ENCODE measurements at regions not wholly inside any gene's neighbourhood (a gene's known extent, or its start where the extent isn't known, plus 50 kb on each side); places are given as distances from the start of the nearest gene placed in this dataset.
"Not testable (repeated sequence)": the region's sequence is repeated elsewhere in the genome, so short reads cannot be mapped to it uniquely, and the experiment has no call there.

GRCh38 chr5:13179407-13180087 lies 764.9 kb downstream of the DNAH5 start:
- Histone ChIP-seq H3K27ac (no peak overlapping the region), H3K4me3 (no peak overlapping the region)

DNA sequence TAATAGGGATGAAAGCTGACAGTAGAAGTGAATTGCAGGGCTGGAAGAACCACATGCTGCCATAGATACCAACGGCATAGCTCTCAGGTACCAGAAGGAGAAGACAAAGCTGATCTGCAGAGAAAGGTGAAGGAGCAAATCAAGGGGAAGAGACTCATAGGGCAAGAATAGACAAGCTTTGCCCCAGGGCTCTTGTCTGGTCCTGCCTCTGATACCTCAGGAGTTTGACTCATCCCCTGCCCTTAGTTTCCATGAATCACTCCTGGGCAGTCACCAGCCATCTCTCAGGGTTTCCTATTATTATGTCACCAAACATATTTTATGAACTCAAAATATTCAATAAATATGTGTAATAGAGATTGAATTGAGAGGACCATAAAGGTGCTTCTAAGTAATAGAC lies 800.9 kb downstream of the DNAH5 start:
- H3K27ac ChIP-seq = no peak overlapping the region

DNA sequence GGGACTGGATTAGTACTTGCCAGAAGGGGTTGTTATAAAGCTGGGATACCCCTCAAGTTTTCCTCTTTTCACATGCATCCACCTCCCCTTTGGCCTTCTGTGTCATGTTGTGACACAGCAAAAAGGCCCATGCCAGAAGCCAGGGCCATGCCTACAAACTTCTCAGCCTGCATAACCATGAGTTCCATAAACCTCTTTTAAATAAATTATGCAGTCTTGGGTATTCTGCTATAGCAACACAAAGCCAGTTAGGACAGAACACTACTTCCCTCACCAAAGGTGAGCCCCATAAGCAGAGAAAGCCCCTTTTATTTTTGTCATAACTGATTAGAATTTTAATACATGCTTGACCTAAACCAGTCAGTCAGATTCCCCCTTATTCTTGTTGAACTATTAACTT lies 801.3 kb downstream of the DNAH5 start:
- Histone ChIP-seq H3K27ac (no peak overlapping the region), H3K4me3 (no peak overlapping the region)

More for the DNA sequence above, 800.9 kb downstream of the DNAH5 start:
- H3K4me3 ChIP-seq = no peak overlapping the region

- H3K27ac ChIP-seq = no peak overlapping the region
- H3K4me3 ChIP-seq = no peak overlapping the region
These were observed 810.5 kb downstream of the DNAH5 start for GRCh38 chr5:13133951-13134350.

GRCh38 chr5:13115476-13115875 lies 829.0 kb downstream of the DNAH5 start:
- no peak overlapping the region for H3K4me3 ChIP-seq
- H3K27ac ChIP-seq = no peak overlapping the region

GRCh38 chr5:13108265-13108664 lies 836.2 kb downstream of the DNAH5 start:
- no peak overlapping the region for H3K4me3 ChIP-seq
- H3K27ac ChIP-seq = no peak overlapping the region

GRCh38 chr5:13107537-13107936 lies 837.0 kb downstream of the DNAH5 start:
- Histone ChIP-seq H3K27ac (no peak overlapping the region), H3K4me3 (no peak overlapping the region)

DNA sequence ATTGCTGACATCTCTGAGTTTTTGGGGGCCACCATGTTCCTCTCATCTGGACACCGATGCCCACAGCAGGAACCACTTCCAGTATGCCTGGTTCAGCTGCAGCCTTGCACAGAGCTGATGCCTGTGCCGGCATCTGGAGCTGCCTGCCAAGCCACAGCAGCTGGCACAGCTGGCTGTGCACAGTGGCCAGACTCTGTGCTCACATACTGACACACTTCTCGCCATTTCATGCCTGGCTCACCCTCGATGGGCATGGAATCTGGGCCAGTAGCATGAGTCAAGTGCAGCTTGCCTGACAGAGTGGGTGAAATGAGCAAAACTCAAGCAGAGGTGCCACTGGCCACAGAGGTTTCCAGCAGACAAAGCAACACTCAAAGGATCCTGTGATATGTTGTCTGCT lies 863.4 kb downstream of the DNAH5 start:
- no peak overlapping the region for H3K27ac ChIP-seq
- H3K4me3 ChIP-seq = no peak overlapping the region

DNA sequence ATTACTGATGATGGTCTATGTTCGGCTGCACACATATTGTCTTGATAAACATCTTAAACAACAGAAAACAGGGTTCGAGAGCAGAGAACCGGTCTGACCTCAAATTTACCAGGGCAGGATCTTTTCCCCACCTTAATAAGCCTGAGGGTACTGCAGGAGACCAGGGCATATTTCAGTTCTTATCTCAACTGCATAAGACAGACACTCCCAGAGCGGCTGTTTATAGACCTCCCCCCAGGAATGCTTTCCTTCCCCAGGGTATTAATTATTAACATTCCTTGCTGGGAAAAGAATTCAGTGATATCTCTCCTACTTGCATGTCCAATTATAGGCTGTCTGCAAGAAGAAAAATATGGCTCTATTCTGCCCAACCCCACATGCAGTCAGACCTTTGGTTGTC lies 871.6 kb downstream of the DNAH5 start:
- not testable (repeated sequence) for H3K4me3 ChIP-seq, H3K27ac ChIP-seq

DNA sequence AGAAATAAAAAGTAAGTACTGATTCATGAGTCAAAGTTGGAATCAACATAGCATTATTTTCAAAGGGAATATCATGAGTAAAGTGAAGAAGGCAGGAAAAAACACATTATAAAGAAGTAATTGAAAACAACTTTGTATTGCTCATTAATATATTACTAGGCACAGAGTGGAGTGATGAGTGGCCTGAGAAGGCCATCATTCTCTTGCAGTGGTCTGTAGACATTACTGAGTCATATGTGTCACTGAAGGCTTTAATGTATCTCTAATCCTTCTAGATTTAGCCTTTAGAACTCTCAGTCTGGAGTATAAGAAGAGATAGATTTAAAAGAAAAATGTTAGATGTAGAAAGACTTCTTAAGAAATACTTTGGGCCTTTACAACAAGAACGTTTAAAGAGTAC lies 881.4 kb downstream of the DNAH5 start:
- no peak overlapping the region for H3K27ac ChIP-seq

GRCh38 chr5:13045897-13046551 lies 898.5 kb downstream of the DNAH5 start:
- Histone ChIP-seq H3K27ac (no peak overlapping the region), H3K4me3 (no peak overlapping the region)

More for the DNA sequence above, 881.4 kb downstream of the DNAH5 start:
- no peak overlapping the region for H3K4me3 ChIP-seq

GRCh38 chr5:13034061-13034460 lies 910.4 kb downstream of the DNAH5 start:
- no peak overlapping the region for H3K27ac ChIP-seq
- no peak overlapping the region for H3K4me3 ChIP-seq

DNA sequence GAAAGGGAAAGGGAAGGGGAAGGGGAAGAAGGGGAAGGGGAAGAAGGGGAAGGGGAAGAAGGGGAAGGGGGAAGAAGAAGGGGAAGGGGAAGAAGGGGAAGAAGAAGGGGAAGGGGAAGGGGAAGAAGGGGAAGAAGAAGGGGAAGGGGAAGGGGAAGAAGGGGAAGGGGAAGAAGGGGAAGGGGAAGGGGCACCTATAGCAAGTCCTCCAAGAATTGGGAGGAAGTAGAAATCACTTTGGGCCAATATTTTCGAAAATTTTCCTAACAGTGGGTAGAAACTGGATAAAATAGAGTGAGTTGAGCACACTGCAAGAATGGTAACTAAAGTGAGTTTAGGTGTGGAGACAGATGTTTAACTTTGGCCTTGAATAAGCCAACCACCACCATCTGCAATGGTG lies 915.3 kb downstream of the DNAH5 start:
- Histone ChIP-seq H3K4me3 (no peak overlapping the region), H3K27ac (no peak overlapping the region)

DNA sequence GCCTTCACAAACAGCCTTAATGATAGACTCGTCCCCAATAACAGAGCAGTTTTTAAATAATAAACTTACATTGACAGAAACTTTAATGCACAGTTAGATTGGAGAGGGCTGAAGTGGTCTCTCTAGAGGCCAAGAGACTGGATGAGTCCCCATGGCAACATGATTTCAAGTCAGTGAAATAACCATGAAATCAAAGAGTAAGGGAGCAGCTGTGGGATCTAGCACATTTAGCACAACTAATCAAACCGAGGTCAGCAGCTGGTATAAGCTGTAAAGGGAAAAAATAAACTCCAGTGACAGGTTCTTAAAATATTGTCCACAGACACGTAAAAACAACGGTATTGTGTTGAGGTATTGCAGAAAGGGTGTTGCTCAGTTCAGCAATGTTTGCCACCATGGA lies 916.6 kb downstream of the DNAH5 start:
- no peak overlapping the region for H3K4me3 ChIP-seq

GRCh38 chr5:13019729-13020128 lies 924.8 kb downstream of the DNAH5 start:
- H3K4me3 ChIP-seq = no peak overlapping the region
- no peak overlapping the region for H3K27ac ChIP-seq

More for the DNA sequence above, 916.6 kb downstream of the DNAH5 start:
- no peak overlapping the region for H3K27ac ChIP-seq

GRCh38 chr5:13003457-13003856 lies 941.0 kb downstream of the DNAH5 start:
- H3K4me3 ChIP-seq = no peak overlapping the region
- no peak overlapping the region for H3K27ac ChIP-seq

GRCh38 chr5:12999667-13000066 lies 944.8 kb downstream of the DNAH5 start:
- H3K27ac ChIP-seq = no peak overlapping the region

GRCh38 chr5:12985142-12985541 lies 959.3 kb downstream of the DNAH5 start:
- Histone ChIP-seq H3K27ac (no peak overlapping the region), H3K4me3 (no peak overlapping the region)

More at GRCh38 chr5:12999667-13000066, 944.8 kb downstream of the DNAH5 start:
- H3K4me3 ChIP-seq = no peak overlapping the region

DNA sequence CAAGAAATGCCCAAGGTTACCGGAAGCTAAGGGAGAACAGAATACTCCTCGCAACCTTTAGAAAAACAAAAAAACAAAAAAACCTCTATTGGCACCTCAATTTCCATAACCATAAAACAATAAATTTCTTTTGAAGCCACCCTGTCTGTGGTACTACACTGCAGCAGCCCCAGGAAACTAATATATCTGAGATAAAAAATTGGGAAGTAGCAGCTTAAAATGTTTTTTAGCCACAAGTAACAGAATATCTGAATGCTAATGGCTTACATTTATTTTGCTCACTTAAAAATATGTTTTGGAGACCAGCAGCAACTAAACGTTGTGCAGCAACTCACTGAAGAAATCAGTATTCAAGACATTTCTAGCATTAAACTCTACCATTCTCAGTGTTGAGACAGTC lies 969.6 kb downstream of the DNAH5 start:
- Histone ChIP-seq H3K27ac (no peak overlapping the region), H3K4me3 (no peak overlapping the region)

GRCh38 chr5:12965804-12966203 lies 978.7 kb downstream of the DNAH5 start:
- no peak overlapping the region for H3K27ac ChIP-seq

GRCh38 chr5:12959713-12960112 lies 984.8 kb downstream of the DNAH5 start:
- Histone ChIP-seq H3K4me3 (no peak overlapping the region), H3K27ac (no peak overlapping the region)

More at GRCh38 chr5:12965804-12966203, 978.7 kb downstream of the DNAH5 start:
- H3K4me3 ChIP-seq = no peak overlapping the region

DNA sequence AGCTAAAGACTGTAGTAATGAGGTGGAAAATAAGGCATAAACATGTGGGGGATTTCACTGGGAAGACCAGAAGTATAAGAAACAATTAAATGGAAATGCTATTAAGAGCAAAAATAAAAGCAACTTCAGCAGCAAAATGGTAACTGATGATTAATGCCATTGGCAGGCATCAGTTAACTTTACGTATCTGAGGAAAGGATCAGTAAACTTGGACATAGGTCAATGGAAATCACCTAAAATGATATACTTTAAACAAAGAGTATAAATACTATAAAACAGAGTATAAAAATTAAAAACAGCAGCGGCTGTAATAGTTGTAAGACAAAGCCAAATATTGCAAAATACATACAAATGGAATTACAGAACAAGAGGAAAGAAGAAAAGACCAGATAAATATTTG lies 992.1 kb downstream of the DNAH5 start:
- Histone ChIP-seq H3K27ac (no peak overlapping the region), H3K4me3 (no peak overlapping the region)
